ENCODE measurements at regions not wholly inside any gene's neighbourhood (a gene's known extent, or its start where the extent isn't known, plus 50 kb on each side); places are given as distances from the start of the nearest gene placed in this dataset.

DNA sequence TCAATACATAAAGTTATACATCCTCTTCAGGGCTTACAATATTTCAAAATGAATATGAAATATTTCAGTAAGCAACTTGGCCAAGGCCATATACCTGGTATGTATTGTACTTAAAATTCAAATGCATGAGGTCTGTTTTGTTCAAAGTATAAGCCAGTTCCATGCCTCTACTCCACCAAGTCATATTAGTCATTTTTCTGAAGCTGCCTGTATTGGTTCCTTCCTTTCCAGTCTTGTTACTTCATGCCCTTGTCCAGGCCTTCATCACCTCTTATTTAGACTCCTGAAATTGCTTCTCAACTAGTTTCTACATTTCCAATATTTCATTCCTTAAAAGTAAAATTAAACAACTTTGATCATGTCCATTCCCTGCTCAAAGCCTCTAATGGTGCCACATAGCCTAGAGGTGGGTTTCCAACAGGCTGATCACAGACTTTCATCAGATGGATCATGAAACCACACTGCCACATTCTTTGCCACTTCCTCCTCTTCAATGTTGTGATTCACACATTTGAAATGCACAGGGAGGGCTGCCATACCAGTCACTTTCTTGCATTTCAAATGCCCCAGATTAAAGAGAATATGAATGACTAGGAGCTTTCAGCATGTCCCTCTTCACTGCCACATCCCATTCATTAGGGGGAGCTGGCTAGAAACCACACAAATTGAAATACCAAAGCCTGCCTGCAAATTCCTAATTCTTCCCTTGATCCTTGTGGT, 424.1 kb upstream of the DACH1 start:
- intact Hi-C loops (cut with DNase I; ENCODE audit: low total_unique reads) = no loop called here
- peaks cover 0 to 4% of the 10 kb centered on the region in 2 donors for H3K9me3 ChIP-seq
- no peak overlapping the region for H3K4me3 ChIP-seq
- no peaks in the 10 kb centered on the region for H3K27me3 ChIP-seq
- H3K27ac ChIP-seq = no peak overlapping the region
- TF ChIP-seq, protein P1, sequence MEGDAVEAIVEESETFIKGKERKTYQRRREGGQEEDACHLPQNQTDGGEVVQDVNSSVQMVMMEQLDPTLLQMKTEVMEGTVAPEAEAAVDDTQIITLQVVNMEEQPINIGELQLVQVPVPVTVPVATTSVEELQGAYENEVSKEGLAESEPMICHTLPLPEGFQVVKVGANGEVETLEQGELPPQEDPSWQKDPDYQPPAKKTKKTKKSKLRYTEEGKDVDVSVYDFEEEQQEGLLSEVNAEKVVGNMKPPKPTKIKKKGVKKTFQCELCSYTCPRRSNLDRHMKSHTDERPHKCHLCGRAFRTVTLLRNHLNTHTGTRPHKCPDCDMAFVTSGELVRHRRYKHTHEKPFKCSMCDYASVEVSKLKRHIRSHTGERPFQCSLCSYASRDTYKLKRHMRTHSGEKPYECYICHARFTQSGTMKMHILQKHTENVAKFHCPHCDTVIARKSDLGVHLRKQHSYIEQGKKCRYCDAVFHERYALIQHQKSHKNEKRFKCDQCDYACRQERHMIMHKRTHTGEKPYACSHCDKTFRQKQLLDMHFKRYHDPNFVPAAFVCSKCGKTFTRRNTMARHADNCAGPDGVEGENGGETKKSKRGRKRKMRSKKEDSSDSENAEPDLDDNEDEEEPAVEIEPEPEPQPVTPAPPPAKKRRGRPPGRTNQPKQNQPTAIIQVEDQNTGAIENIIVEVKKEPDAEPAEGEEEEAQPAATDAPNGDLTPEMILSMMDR (IDR thresholded peaks at IDR 0.05) = no peak
- TF ChIP-seq POLR2AphosphoS5 (IDR thresholded peaks at IDR 0.05) (no peak), POLR2A (IDR thresholded peaks at IDR 0.05) (no peak)
- no peaks in the 10 kb centered on the region for H3K36me3 ChIP-seq
- no peak for DNase-seq (ENCODE audit: low spot score in 2 of 2)
- no peaks in the 10 kb centered on the region for H3K4me1 ChIP-seq

DNA sequence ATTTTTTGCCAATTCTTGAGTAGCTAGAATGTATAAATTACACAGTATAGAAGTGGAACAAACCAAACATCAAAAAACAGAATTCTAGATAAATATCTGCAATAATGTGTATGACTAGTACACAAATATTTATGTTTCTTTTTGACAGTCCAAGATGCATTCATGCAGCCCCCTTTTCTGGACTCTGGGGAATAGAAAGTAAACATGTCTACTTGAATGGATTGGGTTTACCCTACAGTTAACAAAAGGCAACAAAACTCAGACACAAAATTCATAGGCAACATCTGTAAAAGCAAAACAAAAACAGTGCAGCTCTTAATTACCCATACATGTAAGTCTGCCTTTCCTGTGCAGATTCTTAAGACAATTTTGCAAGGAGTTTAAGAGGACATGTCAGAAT, 419.4 kb upstream of the DACH1 start:
- Histone ChIP-seq H3K4me3 (no peak overlapping the region), H3K36me3 (no peaks in the 10 kb centered on the region), H3K27me3 (no peaks in the 10 kb centered on the region), H3K27ac (no peak overlapping the region), H3K9me3 (peaks cover 0 to 4% of the 10 kb centered on the region in 2 donors), H3K4me1 (no peaks in the 10 kb centered on the region)
- no peak for DNase-seq (ENCODE audit: low spot score in 2 of 2)
- no peak for TF ChIP-seq POLR2AphosphoS5 (IDR thresholded peaks at IDR 0.05)
- no peak for TF ChIP-seq POLR2A (IDR thresholded peaks at IDR 0.05)
- TF ChIP-seq, protein P1 (IDR thresholded peaks at IDR 0.05) = no peak
- intact Hi-C loops (cut with DNase I; ENCODE audit: low total_unique reads) = no loop called here

DNA sequence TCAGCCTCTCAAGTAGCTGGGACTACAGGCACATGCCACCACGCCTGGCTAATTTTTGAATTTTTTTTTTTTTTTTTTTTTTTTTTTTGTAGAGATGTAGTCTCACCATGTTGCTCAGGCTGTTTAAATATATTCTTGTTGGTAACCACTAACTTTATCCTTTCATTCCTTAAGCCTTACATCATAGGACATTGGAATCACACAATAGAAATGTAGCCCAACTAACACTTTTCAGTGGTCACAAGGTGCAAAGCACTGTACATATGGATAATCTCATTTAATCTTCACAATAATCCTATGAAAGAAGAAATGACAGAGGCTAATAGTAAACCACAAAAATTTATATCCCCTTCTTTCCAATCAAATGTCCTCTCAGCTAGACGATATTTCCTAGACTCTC, 417.8 kb upstream of the DACH1 start:
- intact Hi-C loops (cut with DNase I; ENCODE audit: low total_unique reads) = no loop called here
- Histone ChIP-seq H3K27me3 (no peaks in the 10 kb centered on the region), H3K36me3 (no peaks in the 10 kb centered on the region), H3K9me3 (peaks cover 0 to 4% of the 10 kb centered on the region in 2 donors), H3K4me3 (no peak overlapping the region), H3K4me1 (no peaks in the 10 kb centered on the region), H3K27ac (no peak overlapping the region)
- no peak for DNase-seq (ENCODE audit: low spot score in 2 of 2)
- TF ChIP-seq, protein P1 (IDR thresholded peaks at IDR 0.05) = no peak
- TF ChIP-seq POLR2AphosphoS5 (IDR thresholded peaks at IDR 0.05) = no peak
- no peak for TF ChIP-seq POLR2A (IDR thresholded peaks at IDR 0.05)

DNA sequence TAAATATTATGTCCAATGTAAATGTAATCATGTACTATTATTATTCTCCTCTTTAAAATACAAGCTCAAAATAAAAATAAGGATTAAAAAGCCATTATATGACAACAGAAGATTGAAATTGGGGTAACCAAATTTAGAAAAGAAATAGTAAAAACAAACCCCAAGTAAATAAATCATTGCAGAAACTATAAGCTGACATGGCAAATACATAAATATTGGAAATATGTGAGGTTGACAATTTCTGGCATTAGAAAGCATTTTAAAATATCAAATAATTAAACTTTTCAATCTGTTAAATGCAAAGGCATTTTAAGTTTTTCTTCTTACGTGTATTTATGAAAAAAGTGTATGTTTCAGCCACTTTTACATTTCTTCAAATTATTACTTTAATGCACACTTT, 394.7 kb upstream of the DACH1 start:
- intact Hi-C loops (cut with DNase I; ENCODE audit: low total_unique reads) = no loop called here
- H3K27me3 ChIP-seq = no peaks in the 10 kb centered on the region

DNA sequence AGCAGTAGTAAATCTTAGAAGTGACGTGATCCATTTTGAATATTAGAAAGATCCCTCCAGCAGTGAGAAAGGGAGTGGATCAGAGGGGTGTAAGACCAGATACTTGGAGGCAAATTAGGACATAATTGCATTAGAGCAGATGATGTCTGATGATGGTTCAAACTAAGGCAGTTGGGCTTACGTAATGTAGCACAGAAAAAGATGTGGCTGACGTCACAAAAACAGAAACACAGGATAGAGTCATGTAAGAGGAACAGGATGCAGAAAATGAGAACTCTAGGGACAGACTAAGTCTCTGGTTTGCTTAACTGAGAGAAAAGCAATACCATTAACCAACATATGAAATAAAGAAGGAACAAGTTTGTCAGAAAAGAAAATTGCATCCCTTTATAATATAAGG, 392.5 kb upstream of the DACH1 start:
- Histone ChIP-seq H3K36me3 (no peaks in the 10 kb centered on the region), H3K27me3 (no peaks in the 10 kb centered on the region), H3K9me3 (no peaks in the 10 kb centered on the region), H3K27ac (no peak overlapping the region), H3K4me3 (no peak overlapping the region), H3K4me1 (no peaks in the 10 kb centered on the region)
- TF ChIP-seq, protein P1 (IDR thresholded peaks at IDR 0.05) = no peak
- TF ChIP-seq POLR2A (IDR thresholded peaks at IDR 0.05) (no peak), POLR2AphosphoS5 (IDR thresholded peaks at IDR 0.05) (no peak)
- DNase-seq (ENCODE audit: low spot score in 2 of 2) = no peak
- intact Hi-C loops (cut with DNase I; ENCODE audit: low total_unique reads) = loop anchor here (10.0 kb wide), 1 partner anchor 675 kb away; no protein-coding TSS in a partner anchor

More for the DNA sequence above, 394.7 kb upstream of the DACH1 start:
- DNase-seq (ENCODE audit: low spot score in 2 of 2) = no peak
- TF ChIP-seq, protein P1 (IDR thresholded peaks at IDR 0.05) = no peak
- H3K4me1 ChIP-seq = no peaks in the 10 kb centered on the region
- no peak overlapping the region for H3K4me3 ChIP-seq
- H3K27ac ChIP-seq = no peak overlapping the region
- H3K9me3 ChIP-seq = no peaks in the 10 kb centered on the region
- no peaks in the 10 kb centered on the region for H3K36me3 ChIP-seq
